HL-60 (cell line): ENCODE measurements at regions not wholly inside any gene's neighbourhood (a gene's known extent, or its start where the extent isn't known, plus 50 kb on each side); places are given as distances from the start of the nearest gene placed in this dataset.

Experiments
- POLR2AphosphoS5 ChIP-seq: IDR thresholded peaks from 2 replicates; pipeline ENCODE4 v1.6.1; 2012; ENCODE audit warnings: low read depth
- TF ChIP-seq, protein P1 (sequence below): IDR thresholded peaks from one replicate; pipeline ENCODE4 v1.5.1; 2011; ENCODE audit warnings: low read length, control low read depth, inconsistent platforms; ENCODE audit not compliant: insufficient read depth

DNA sequence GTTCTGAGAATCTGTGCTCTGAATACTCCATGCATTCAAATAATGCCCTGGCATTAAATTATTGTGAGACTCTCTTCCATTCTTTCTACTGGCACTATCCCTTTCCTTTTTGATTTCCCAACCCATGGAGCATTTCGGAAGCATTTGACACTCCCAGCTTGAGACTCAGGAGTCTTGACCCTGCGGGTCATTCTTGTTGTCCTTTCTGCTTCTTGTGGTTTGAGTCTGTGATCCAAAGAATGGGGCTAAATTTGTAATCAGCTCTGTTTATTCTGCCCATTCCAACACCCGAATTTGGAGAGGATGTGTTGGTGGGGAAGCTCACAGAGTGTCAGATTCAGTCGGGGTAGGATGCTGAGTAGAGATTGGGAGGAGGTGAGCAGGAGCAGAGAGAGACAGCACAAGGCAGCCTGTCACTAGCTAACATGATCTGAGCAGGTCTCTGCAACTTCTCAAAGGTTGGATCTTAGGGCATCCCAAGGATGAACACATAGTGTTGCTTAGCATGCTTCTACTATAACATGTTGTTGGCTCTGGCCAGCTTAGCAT lies 80.4 kb upstream of the BMPER start:
- no peak for TF ChIP-seq POLR2AphosphoS5
- TF ChIP-seq, protein P1, sequence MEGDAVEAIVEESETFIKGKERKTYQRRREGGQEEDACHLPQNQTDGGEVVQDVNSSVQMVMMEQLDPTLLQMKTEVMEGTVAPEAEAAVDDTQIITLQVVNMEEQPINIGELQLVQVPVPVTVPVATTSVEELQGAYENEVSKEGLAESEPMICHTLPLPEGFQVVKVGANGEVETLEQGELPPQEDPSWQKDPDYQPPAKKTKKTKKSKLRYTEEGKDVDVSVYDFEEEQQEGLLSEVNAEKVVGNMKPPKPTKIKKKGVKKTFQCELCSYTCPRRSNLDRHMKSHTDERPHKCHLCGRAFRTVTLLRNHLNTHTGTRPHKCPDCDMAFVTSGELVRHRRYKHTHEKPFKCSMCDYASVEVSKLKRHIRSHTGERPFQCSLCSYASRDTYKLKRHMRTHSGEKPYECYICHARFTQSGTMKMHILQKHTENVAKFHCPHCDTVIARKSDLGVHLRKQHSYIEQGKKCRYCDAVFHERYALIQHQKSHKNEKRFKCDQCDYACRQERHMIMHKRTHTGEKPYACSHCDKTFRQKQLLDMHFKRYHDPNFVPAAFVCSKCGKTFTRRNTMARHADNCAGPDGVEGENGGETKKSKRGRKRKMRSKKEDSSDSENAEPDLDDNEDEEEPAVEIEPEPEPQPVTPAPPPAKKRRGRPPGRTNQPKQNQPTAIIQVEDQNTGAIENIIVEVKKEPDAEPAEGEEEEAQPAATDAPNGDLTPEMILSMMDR: no peak
